ENCODE measurements at regions not wholly inside any gene's neighbourhood (a gene's known extent, or its start where the extent isn't known, plus 50 kb on each side); places are given as distances from the start of the nearest gene placed in this dataset.

DNA sequence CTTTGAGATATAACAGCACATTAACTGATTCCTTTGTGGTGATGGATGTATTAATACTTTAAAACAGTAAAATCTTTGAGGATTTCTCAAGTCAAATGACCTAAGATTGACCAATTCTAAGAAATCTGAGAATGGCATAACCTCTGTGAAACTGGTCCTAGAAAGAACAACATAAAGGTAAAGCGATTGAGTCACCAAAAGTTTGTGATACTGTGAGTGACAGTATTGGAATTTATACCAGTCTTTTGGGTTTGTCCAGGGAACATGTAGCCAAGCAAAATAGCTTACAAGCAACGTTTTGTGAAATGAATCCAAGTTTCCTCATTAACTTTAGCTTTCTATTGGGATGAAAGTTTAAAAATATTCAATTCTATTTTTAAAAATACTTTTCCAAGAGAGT is 157.4 kb upstream of the TMEM196 start:
- CTCF ChIA-PET = no interaction called here
- intact Hi-C loops (cut with micrococcal nuclease; ENCODE audit: unreplicated experiment) = no loop called here

DNA sequence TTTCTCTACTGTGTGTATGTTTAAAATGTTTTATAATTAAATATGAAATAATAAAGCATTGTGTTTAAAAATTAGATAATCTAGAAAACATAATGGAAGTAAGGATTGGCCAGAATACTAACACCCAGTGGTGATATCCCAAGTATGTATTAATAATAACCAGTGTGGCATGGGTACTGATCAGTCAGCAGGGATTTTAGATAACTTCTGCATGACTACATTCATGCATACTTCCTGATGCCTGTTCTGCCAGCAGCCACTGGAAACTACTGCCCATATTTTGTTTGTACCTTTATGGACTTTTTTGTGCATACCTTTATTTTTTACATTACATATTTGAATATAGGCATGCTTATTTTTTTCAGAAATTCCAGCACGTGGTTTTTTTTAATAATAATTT is 156.6 kb upstream of the TMEM196 start:
- TF ChIP-seq, protein P1, sequence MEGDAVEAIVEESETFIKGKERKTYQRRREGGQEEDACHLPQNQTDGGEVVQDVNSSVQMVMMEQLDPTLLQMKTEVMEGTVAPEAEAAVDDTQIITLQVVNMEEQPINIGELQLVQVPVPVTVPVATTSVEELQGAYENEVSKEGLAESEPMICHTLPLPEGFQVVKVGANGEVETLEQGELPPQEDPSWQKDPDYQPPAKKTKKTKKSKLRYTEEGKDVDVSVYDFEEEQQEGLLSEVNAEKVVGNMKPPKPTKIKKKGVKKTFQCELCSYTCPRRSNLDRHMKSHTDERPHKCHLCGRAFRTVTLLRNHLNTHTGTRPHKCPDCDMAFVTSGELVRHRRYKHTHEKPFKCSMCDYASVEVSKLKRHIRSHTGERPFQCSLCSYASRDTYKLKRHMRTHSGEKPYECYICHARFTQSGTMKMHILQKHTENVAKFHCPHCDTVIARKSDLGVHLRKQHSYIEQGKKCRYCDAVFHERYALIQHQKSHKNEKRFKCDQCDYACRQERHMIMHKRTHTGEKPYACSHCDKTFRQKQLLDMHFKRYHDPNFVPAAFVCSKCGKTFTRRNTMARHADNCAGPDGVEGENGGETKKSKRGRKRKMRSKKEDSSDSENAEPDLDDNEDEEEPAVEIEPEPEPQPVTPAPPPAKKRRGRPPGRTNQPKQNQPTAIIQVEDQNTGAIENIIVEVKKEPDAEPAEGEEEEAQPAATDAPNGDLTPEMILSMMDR (conservative IDR thresholded peaks at IDR 0.05; ENCODE audit: low read depth, low read length) = no peak
- no peak for TF ChIP-seq EZH2 (IDR thresholded peaks at IDR 0.05; ENCODE audit: borderline replicate concordance, low read depth, low read length, poor library complexity, severe bottlenecking)
- no TSS peak for BruUV-seq (replicated peaks)
- no peak overlapping the region for H3K4me3 ChIP-seq (ENCODE audit: low read depth, low read length, poor library complexity, severe bottlenecking)
- H3K9me3 ChIP-seq (ENCODE audit: low read depth, low read length, poor library complexity, severe bottlenecking) = no peaks in the 10 kb centered on the region
- no peak for DNase-seq (ENCODE audit: low spot score)
- no peak overlapping the region for H3K27ac ChIP-seq (ENCODE audit: low read depth, low read length, poor library complexity, severe bottlenecking)
- ChIA-PET POLR2A (ENCODE audit: low non-redundant PET) (no interaction called here), CTCF (no interaction called here)
- no peaks in the 10 kb centered on the region for H3K36me3 ChIP-seq (ENCODE audit: insufficient read depth, low read length, poor library complexity, severe bottlenecking)
- no peaks in the 10 kb centered on the region for H3K4me1 ChIP-seq (ENCODE audit: insufficient read depth, low read length, poor library complexity, severe bottlenecking)
- peaks cover 6% of the 10 kb centered on the region for H3K27me3 ChIP-seq (replicated peaks; ENCODE audit: insufficient read depth, low read depth, low read length, poor library complexity)
- intact Hi-C loops (cut with micrococcal nuclease; ENCODE audit: unreplicated experiment) = no loop called here

More for the DNA sequence above, 157.4 kb upstream of the TMEM196 start:
- TF ChIP-seq, protein P1 (conservative IDR thresholded peaks at IDR 0.05; ENCODE audit: low read depth, low read length) = no peak
- TF ChIP-seq EZH2 (IDR thresholded peaks at IDR 0.05; ENCODE audit: borderline replicate concordance, low read depth, low read length, poor library complexity, severe bottlenecking) = no peak
- H3K27ac ChIP-seq (ENCODE audit: low read depth, low read length, poor library complexity, severe bottlenecking) = no peak overlapping the region
- no TSS peak for BruUV-seq (replicated peaks)
- H3K27me3 ChIP-seq (replicated peaks; ENCODE audit: insufficient read depth, low read depth, low read length, poor library complexity) = peaks cover 6% of the 10 kb centered on the region
- no peak for DNase-seq (ENCODE audit: low spot score)
- H3K36me3 ChIP-seq (ENCODE audit: insufficient read depth, low read length, poor library complexity, severe bottlenecking) = no peaks in the 10 kb centered on the region
- POLR2A ChIA-PET (ENCODE audit: low non-redundant PET) = no interaction called here
- no peak overlapping the region for H3K4me3 ChIP-seq (ENCODE audit: low read depth, low read length, poor library complexity, severe bottlenecking)
- no peaks in the 10 kb centered on the region for H3K9me3 ChIP-seq (ENCODE audit: low read depth, low read length, poor library complexity, severe bottlenecking)
- no peaks in the 10 kb centered on the region for H3K4me1 ChIP-seq (ENCODE audit: insufficient read depth, low read length, poor library complexity, severe bottlenecking)

DNA sequence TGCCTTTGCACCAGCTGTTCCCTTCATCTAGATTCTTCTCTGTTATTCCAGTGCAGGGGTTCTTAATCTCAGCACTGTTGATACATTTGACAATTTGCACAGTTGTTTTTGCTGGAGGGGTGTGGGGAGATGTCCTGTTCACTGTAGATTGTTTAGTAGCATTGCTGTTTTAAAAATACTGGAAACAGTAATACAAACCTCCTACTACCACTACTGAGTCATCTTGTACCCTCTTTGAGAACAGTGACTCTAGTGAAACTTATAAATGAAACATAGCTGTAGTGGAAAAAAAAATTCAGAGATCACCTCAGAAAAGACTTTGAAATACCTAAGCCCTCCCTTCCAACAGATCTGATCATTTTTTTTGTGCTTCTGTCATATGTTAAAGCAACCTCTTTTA is 154.8 kb upstream of the TMEM196 start:
- no peak overlapping the region for H3K4me3 ChIP-seq (ENCODE audit: low read depth, low read length, poor library complexity, severe bottlenecking)
- CTCF ChIA-PET = no interaction called here
- no peaks in the 10 kb centered on the region for H3K9me3 ChIP-seq (ENCODE audit: low read depth, low read length, poor library complexity, severe bottlenecking)
- peaks cover 6% of the 10 kb centered on the region for H3K27me3 ChIP-seq (replicated peaks; ENCODE audit: insufficient read depth, low read depth, low read length, poor library complexity)
- no peak overlapping the region for H3K27ac ChIP-seq (ENCODE audit: low read depth, low read length, poor library complexity, severe bottlenecking)
- POLR2A ChIA-PET (ENCODE audit: low non-redundant PET) = no interaction called here
- no peak for DNase-seq (ENCODE audit: low spot score)
- intact Hi-C loops (cut with micrococcal nuclease; ENCODE audit: unreplicated experiment) = no loop called here
- no TSS peak for BruUV-seq (replicated peaks)
- H3K36me3 ChIP-seq (ENCODE audit: insufficient read depth, low read length, poor library complexity, severe bottlenecking) = no peaks in the 10 kb centered on the region
- TF ChIP-seq, protein P1 (conservative IDR thresholded peaks at IDR 0.05; ENCODE audit: low read depth, low read length) = no peak
- TF ChIP-seq EZH2 (IDR thresholded peaks at IDR 0.05; ENCODE audit: borderline replicate concordance, low read depth, low read length, poor library complexity, severe bottlenecking) = no peak
- H3K4me1 ChIP-seq (ENCODE audit: insufficient read depth, low read length, poor library complexity, severe bottlenecking) = no peaks in the 10 kb centered on the region
